Stimulated activated naive B cell treated with anti-CD40 and anti-IgM and Interleukin-4, amounts not matched to agents 10 μg/mL and 1 μg/mL and 100 μg/mL, for 72 hours (primary cell): ENCODE measurements at regions not wholly inside any gene's neighbourhood (a gene's known extent, or its start where the extent isn't known, plus 50 kb on each side); places are given as distances from the start of the nearest gene placed in this dataset.

Source experiments
- ATAC-seq, 2 donors: fragments of 150-1000 bp; cut with Tn5 transposase; replicated peaks; 2 replicates each; pipeline ENCODE4 v1.10.0; 2021; ENCODE audit warnings: moderate library complexity in 1 of 2
- DNase-seq: peaks from one replicate; pipeline ENCODE4 v3.0.0; 2021
- H3K27ac Mint-ChIP-seq: one replicate; pipeline ENCODE4 v1.8.0; 2022; ENCODE audit warnings: mild to moderate bottlenecking, mixed read lengths
- H3K27me3 Mint-ChIP-seq, 2 donors: one replicate each; pipeline ENCODE4 v1.8.0; 2022; ENCODE audit warnings: mixed read lengths in 2 of 2
- H3K36me3 Mint-ChIP-seq, 2 donors: one replicate each; pipeline ENCODE4 v1.8.0; 2022; ENCODE audit warnings: mixed read lengths in 2 of 2, mild to moderate bottlenecking in 1 of 2
- H3K4me1 Mint-ChIP-seq, 2 donors: one replicate each; pipeline ENCODE4 v1.8.0; 2022; ENCODE audit warnings: mixed read lengths in 2 of 2, mild to moderate bottlenecking in 1 of 2
- H3K4me3 Mint-ChIP-seq, 2 donors: one replicate each; pipeline ENCODE4 v1.8.0; 2022; ENCODE audit warnings: mild to moderate bottlenecking in 2 of 2, mixed read lengths in 2 of 2, moderate library complexity in 1 of 2
- H3K9me3 Mint-ChIP-seq, 2 donors: one replicate each; pipeline ENCODE4 v1.8.0; 2022; ENCODE audit warnings: mixed read lengths in 2 of 2, mild to moderate bottlenecking in 1 of 2

GRCh38 chr5:106205916-106206571 lies 1464.7 kb downstream of the EFNA5 start:
- DNase-seq (no peak), ATAC-seq (no peak)
- H3K9me3 Mint-ChIP-seq: peaks cover 0 to 2% of the 10 kb centered on the region in 2 donors
- no peaks in the 10 kb centered on the region for H3K27me3 Mint-ChIP-seq
- H3K27ac Mint-ChIP-seq: no peak overlapping the region
- no peaks in the 10 kb centered on the region for H3K4me1 Mint-ChIP-seq
- H3K4me3 Mint-ChIP-seq: no peak overlapping the region
- no peaks in the 10 kb centered on the region for H3K36me3 Mint-ChIP-seq

GRCh38 chr5:106202035-106202434 lies 1468.7 kb downstream of the EFNA5 start:
- H3K4me1 Mint-ChIP-seq: no peaks in the 10 kb centered on the region
- H3K27ac Mint-ChIP-seq: no peak overlapping the region
- no peaks in the 10 kb centered on the region for H3K36me3 Mint-ChIP-seq
- DNase-seq (no peak), ATAC-seq (no peak)
- H3K27me3 Mint-ChIP-seq: no peaks in the 10 kb centered on the region
- H3K4me3 Mint-ChIP-seq: no peak overlapping the region
- H3K9me3 Mint-ChIP-seq: peaks cover 0 to 5% of the 10 kb centered on the region in 2 donors

- Mint-ChIP-seq H3K27me3 (no peaks in the 10 kb centered on the region), H3K36me3 (no peaks in the 10 kb centered on the region), H3K4me1 (no peaks in the 10 kb centered on the region), H3K27ac (no peak overlapping the region), H3K4me3 (no peak overlapping the region), H3K9me3 (peaks cover 0 to 11% of the 10 kb centered on the region in 2 donors)
- DNase-seq (no peak), ATAC-seq (no peak)
These were observed 1469.8 kb downstream of the EFNA5 start for GRCh38 chr5:106200971-106201370.

GRCh38 chr5:106195679-106196474 lies 1474.9 kb downstream of the EFNA5 start:
- Mint-ChIP-seq H3K27ac (no peak overlapping the region), H3K9me3 (peaks cover 0 to 9% of the 10 kb centered on the region in 2 donors), H3K4me3 (no peak overlapping the region), H3K36me3 (no peaks in the 10 kb centered on the region), H3K27me3 (no peaks in the 10 kb centered on the region), H3K4me1 (no peaks in the 10 kb centered on the region)
- ATAC-seq: no peak
- DNase-seq: no peak

GRCh38 chr5:106189121-106189809 lies 1481.5 kb downstream of the EFNA5 start:
- no peak for ATAC-seq
- no peak overlapping the region for H3K4me3 Mint-ChIP-seq
- no peaks in the 10 kb centered on the region for H3K4me1 Mint-ChIP-seq
- no peak overlapping the region for H3K27ac Mint-ChIP-seq
- no peak for DNase-seq
- H3K9me3 Mint-ChIP-seq: no peaks in the 10 kb centered on the region
- no peaks in the 10 kb centered on the region for H3K36me3 Mint-ChIP-seq
- no peaks in the 10 kb centered on the region for H3K27me3 Mint-ChIP-seq

GRCh38 chr5:106185661-106186081 lies 1485.1 kb downstream of the EFNA5 start:
- ATAC-seq (no peak), DNase-seq (no peak)
- Mint-ChIP-seq H3K27me3 (no peaks in the 10 kb centered on the region), H3K36me3 (no peaks in the 10 kb centered on the region), H3K4me3 (no peak overlapping the region), H3K9me3 (no peaks in the 10 kb centered on the region), H3K4me1 (no peaks in the 10 kb centered on the region), H3K27ac (no peak overlapping the region)

GRCh38 chr5:106174903-106175302 lies 1495.8 kb downstream of the EFNA5 start:
- H3K27ac Mint-ChIP-seq: no peak overlapping the region
- no peak for DNase-seq
- no peaks in the 10 kb centered on the region for H3K4me1 Mint-ChIP-seq
- H3K9me3 Mint-ChIP-seq: peaks cover 5 to 8% of the 10 kb centered on the region in 2 donors
- ATAC-seq: no peak
- no peak overlapping the region for H3K4me3 Mint-ChIP-seq
- no peaks in the 10 kb centered on the region for H3K36me3 Mint-ChIP-seq
- no peaks in the 10 kb centered on the region for H3K27me3 Mint-ChIP-seq

- peaks cover 5 to 8% of the 10 kb centered on the region in 2 donors for H3K9me3 Mint-ChIP-seq
- no peaks in the 10 kb centered on the region for H3K27me3 Mint-ChIP-seq
- H3K36me3 Mint-ChIP-seq: no peaks in the 10 kb centered on the region
- no peak overlapping the region for H3K4me3 Mint-ChIP-seq
- H3K4me1 Mint-ChIP-seq: no peaks in the 10 kb centered on the region
- ATAC-seq (no peak), DNase-seq (no peak)
- no peak overlapping the region for H3K27ac Mint-ChIP-seq
These were observed 1497.8 kb downstream of the EFNA5 start for GRCh38 chr5:106172681-106173532.

GRCh38 chr5:106171708-106172107 lies 1499.0 kb downstream of the EFNA5 start:
- no peak for ATAC-seq
- H3K9me3 Mint-ChIP-seq: peaks cover 2 to 4% of the 10 kb centered on the region in 2 donors
- no peaks in the 10 kb centered on the region for H3K4me1 Mint-ChIP-seq
- H3K4me3 Mint-ChIP-seq: no peak overlapping the region
- H3K36me3 Mint-ChIP-seq: no peaks in the 10 kb centered on the region
- H3K27ac Mint-ChIP-seq: no peak overlapping the region
- no peak for DNase-seq
- H3K27me3 Mint-ChIP-seq: no peaks in the 10 kb centered on the region

- Mint-ChIP-seq H3K27ac (no peak overlapping the region), H3K9me3 (peaks cover 4 to 5% of the 10 kb centered on the region in 2 donors), H3K27me3 (no peaks in the 10 kb centered on the region), H3K36me3 (no peaks in the 10 kb centered on the region), H3K4me3 (no peak overlapping the region), H3K4me1 (no peaks in the 10 kb centered on the region)
- DNase-seq: no peak
- no peak for ATAC-seq
These were observed 1499.6 kb downstream of the EFNA5 start for GRCh38 chr5:106171132-106171531.

GRCh38 chr5:106167766-106168165 lies 1503.0 kb downstream of the EFNA5 start:
- ATAC-seq (no peak), DNase-seq (no peak)
- Mint-ChIP-seq H3K36me3 (no peaks in the 10 kb centered on the region), H3K27me3 (no peaks in the 10 kb centered on the region), H3K27ac (no peak overlapping the region), H3K9me3 (peaks cover 3% of the 10 kb centered on the region in 2 donors), H3K4me3 (no peak overlapping the region), H3K4me1 (no peaks in the 10 kb centered on the region)

GRCh38 chr5:106163233-106163632 lies 1507.5 kb downstream of the EFNA5 start:
- H3K9me3 Mint-ChIP-seq: peaks cover 3 to 7% of the 10 kb centered on the region in 2 donors
- no peaks in the 10 kb centered on the region for H3K4me1 Mint-ChIP-seq
- no peak overlapping the region for H3K27ac Mint-ChIP-seq
- H3K36me3 Mint-ChIP-seq: no peaks in the 10 kb centered on the region
- DNase-seq (no peak), ATAC-seq (no peak)
- H3K4me3 Mint-ChIP-seq: no peak overlapping the region
- H3K27me3 Mint-ChIP-seq: no peaks in the 10 kb centered on the region

- H3K36me3 Mint-ChIP-seq: no peaks in the 10 kb centered on the region
- no peaks in the 10 kb centered on the region for H3K4me1 Mint-ChIP-seq
- no peak overlapping the region for H3K4me3 Mint-ChIP-seq
- H3K27me3 Mint-ChIP-seq: no peaks in the 10 kb centered on the region
- H3K27ac Mint-ChIP-seq: no peak overlapping the region
- ATAC-seq (no peak), DNase-seq (no peak)
- peaks cover 4 to 14% of the 10 kb centered on the region in 2 donors for H3K9me3 Mint-ChIP-seq
These were observed 1511.1 kb downstream of the EFNA5 start for GRCh38 chr5:106159616-106160015.

GRCh38 chr5:106154280-106154716 lies 1516.4 kb downstream of the EFNA5 start:
- Mint-ChIP-seq H3K4me1 (no peaks in the 10 kb centered on the region), H3K36me3 (no peaks in the 10 kb centered on the region), H3K27ac (no peak overlapping the region), H3K4me3 (no peak overlapping the region), H3K27me3 (no peaks in the 10 kb centered on the region), H3K9me3 (peaks cover 6 to 7% of the 10 kb centered on the region in 2 donors)
- DNase-seq: no peak
- no peak for ATAC-seq
